ENCODE measurements at regions not wholly inside any gene's neighbourhood (a gene's known extent, or its start where the extent isn't known, plus 50 kb on each side); places are given as distances from the start of the nearest gene placed in this dataset.

DNA sequence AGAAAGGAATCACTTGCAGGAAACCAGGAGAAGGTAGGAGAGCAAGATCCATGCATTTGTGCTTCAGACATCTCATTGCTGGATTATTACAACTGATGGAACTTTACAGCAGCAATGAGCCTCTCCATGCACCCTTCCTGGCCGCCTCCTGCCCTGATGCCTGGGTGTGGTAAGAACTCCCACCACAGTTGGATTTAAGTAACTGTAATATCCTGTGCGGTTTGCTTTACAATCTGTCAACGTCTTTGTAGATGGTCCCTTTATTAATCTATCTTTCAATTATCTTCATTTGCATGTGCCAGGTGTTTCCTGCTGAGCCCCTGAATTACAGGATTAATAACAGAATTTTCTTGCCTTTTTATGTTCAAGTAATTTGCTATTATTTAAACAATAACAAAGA, 1300.5 kb upstream of the TMEM132C start:
- no peaks in the 10 kb centered on the region; the same call in 1 of the 2 replicates for H3K4me1 ChIP-seq (ENCODE audit: insufficient read depth)
- no peaks in the 10 kb centered on the region for H3K27me3 ChIP-seq (ENCODE audit: insufficient read depth)
- TF ChIP-seq JUNB (IDR thresholded peaks at IDR 0.05; ENCODE audit: unreplicated experiment) = no peak
- TF ChIP-seq, protein P1, sequence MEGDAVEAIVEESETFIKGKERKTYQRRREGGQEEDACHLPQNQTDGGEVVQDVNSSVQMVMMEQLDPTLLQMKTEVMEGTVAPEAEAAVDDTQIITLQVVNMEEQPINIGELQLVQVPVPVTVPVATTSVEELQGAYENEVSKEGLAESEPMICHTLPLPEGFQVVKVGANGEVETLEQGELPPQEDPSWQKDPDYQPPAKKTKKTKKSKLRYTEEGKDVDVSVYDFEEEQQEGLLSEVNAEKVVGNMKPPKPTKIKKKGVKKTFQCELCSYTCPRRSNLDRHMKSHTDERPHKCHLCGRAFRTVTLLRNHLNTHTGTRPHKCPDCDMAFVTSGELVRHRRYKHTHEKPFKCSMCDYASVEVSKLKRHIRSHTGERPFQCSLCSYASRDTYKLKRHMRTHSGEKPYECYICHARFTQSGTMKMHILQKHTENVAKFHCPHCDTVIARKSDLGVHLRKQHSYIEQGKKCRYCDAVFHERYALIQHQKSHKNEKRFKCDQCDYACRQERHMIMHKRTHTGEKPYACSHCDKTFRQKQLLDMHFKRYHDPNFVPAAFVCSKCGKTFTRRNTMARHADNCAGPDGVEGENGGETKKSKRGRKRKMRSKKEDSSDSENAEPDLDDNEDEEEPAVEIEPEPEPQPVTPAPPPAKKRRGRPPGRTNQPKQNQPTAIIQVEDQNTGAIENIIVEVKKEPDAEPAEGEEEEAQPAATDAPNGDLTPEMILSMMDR (conservative IDR thresholded peaks at IDR 0.05; ENCODE audit: low read depth in 2 of 2) = no peak
- no peak for TF ChIP-seq STAT1 (IDR thresholded peaks at IDR 0.05; ENCODE audit: unreplicated experiment)
- TF ChIP-seq NANOG (IDR thresholded peaks at IDR 0.05; ENCODE audit: borderline replicate concordance) = no peak
- TF ChIP-seq CREB1 (CRISPR knock-in tag; IDR thresholded peaks at IDR 0.05; ENCODE audit: low read depth) = no peak
- TF ChIP-seq EZH2phosphoT487 (IDR thresholded peaks at IDR 0.05; ENCODE audit: unreplicated experiment) = no peak
- TF ChIP-seq, protein P2, sequence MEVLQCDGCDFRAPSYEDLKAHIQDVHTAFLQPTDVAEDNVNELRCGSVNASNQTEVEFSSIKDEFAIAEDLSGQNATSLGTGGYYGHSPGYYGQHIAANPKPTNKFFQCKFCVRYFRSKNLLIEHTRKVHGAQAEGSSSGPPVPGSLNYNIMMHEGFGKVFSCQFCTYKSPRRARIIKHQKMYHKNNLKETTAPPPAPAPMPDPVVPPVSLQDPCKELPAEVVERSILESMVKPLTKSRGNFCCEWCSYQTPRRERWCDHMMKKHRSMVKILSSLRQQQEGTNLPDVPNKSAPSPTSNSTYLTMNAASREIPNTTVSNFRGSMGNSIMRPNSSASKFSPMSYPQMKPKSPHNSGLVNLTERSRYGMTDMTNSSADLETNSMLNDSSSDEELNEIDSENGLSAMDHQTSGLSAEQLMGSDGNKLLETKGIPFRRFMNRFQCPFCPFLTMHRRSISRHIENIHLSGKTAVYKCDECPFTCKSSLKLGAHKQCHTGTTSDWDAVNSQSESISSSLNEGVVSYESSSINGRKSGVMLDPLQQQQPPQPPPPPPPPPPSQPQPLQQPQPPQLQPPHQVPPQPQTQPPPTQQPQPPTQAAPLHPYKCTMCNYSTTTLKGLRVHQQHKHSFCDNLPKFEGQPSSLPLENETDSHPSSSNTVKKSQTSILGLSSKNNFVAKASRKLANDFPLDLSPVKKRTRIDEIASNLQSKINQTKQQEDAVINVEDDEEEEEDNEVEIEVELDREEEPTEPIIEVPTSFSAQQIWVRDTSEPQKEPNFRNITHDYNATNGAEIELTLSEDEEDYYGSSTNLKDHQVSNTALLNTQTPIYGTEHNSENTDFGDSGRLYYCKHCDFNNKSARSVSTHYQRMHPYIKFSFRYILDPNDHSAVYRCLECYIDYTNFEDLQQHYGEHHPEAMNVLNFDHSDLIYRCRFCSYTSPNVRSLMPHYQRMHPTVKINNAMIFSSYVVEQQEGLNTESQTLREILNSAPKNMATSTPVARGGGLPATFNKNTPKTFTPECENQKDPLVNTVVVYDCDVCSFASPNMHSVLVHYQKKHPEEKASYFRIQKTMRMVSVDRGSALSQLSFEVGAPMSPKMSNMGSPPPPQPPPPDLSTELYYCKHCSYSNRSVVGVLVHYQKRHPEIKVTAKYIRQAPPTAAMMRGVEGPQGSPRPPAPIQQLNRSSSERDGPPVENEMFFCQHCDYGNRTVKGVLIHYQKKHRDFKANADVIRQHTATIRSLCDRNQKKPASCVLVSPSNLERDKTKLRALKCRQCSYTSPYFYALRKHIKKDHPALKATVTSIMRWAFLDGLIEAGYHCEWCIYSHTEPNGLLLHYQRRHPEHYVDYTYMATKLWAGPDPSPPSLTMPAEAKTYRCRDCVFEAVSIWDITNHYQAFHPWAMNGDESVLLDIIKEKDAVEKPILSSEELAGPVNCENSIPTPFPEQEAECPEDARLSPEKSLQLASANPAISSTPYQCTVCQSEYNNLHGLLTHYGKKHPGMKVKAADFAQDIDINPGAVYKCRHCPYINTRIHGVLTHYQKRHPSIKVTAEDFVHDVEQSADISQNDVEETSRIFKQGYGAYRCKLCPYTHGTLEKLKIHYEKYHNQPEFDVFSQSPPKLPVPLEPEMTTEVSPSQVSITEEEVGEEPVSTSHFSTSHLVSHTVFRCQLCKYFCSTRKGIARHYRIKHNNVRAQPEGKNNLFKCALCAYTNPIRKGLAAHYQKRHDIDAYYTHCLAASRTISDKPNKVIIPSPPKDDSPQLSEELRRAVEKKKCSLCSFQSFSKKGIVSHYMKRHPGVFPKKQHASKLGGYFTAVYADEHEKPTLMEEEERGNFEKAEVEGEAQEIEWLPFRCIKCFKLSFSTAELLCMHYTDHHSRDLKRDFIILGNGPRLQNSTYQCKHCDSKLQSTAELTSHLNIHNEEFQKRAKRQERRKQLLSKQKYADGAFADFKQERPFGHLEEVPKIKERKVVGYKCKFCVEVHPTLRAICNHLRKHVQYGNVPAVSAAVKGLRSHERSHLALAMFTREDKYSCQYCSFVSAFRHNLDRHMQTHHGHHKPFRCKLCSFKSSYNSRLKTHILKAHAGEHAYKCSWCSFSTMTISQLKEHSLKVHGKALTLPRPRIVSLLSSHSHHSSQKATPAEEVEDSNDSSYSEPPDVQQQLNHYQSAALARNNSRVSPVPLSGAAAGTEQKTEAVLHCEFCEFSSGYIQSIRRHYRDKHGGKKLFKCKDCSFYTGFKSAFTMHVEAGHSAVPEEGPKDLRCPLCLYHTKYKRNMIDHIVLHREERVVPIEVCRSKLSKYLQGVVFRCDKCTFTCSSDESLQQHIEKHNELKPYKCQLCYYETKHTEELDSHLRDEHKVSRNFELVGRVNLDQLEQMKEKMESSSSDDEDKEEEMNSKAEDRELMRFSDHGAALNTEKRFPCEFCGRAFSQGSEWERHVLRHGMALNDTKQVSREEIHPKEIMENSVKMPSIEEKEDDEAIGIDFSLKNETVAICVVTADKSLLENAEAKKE (CRISPR knock-in tag; IDR thresholded peaks at IDR 0.05) = no peak
- TF ChIP-seq ZNF114 (CRISPR knock-in tag; IDR thresholded peaks at IDR 0.05) = no peak
- no peak for TF ChIP-seq ZNF331 (CRISPR knock-in tag; IDR thresholded peaks at IDR 0.05; ENCODE audit: low read depth)
- TF ChIP-seq, protein P3, sequence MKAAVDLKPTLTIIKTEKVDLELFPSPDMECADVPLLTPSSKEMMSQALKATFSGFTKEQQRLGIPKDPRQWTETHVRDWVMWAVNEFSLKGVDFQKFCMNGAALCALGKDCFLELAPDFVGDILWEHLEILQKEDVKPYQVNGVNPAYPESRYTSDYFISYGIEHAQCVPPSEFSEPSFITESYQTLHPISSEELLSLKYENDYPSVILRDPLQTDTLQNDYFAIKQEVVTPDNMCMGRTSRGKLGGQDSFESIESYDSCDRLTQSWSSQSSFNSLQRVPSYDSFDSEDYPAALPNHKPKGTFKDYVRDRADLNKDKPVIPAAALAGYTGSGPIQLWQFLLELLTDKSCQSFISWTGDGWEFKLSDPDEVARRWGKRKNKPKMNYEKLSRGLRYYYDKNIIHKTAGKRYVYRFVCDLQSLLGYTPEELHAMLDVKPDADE (IDR thresholded peaks at IDR 0.05) = no peak
- H3K9me3 Mint-ChIP-seq = peaks cover 88% of the 10 kb centered on the region
- H4K20me1 ChIP-seq (replicated peaks; ENCODE audit: insufficient read depth) = no peaks in the 10 kb centered on the region
- no peak overlapping the region for H3K27ac Mint-ChIP-seq
- ATAC-seq = no peak
- no peaks in the 10 kb centered on the region for H3K79me2 ChIP-seq (replicated peaks; ENCODE audit: insufficient read depth)
- no peaks in the 10 kb centered on the region for H3F3A ChIP-seq (replicated peaks; ENCODE audit: low read depth)
- H3K4me3 ChIP-seq = no peak overlapping the region
- H3K4me3 Mint-ChIP-seq = no peak overlapping the region
- H3K4me2 ChIP-seq = no peak overlapping the region
- H3K4me1 Mint-ChIP-seq = no peaks in the 10 kb centered on the region
- no peaks in the 10 kb centered on the region for H3K9me2 ChIP-seq (ENCODE audit: insufficient read depth)
- H3K36me3 Mint-ChIP-seq (ENCODE audit: low read depth) = peaks cover 18% of the 10 kb centered on the region; the same call in 2 of the 3 replicates
- no peaks in the 10 kb centered on the region; the same call in 1 of the 2 replicates for H3K36me3 ChIP-seq (ENCODE audit: insufficient read depth)
- DNase-seq (ENCODE audit: low spot score) = no peak
- H2AFZ ChIP-seq = no peak overlapping the region
- H3K27me3 Mint-ChIP-seq (ENCODE audit: insufficient read depth, low read depth, poor library complexity) = no peaks in the 10 kb centered on the region
- H3K27ac ChIP-seq (ENCODE audit: low read depth) = no peak overlapping the region
